Stomach (tissue), 8 donors: ENCODE measurements at regions not wholly inside any gene's neighbourhood (a gene's known extent, or its start where the extent isn't known, plus 50 kb on each side); places are given as distances from the start of the nearest gene placed in this dataset.

Experiments used
- DNase-seq, 2 donors: peaks; one replicate each; pipeline versions ENCODE4 v3.0.0 to v3.0.0-alpha.2; 2013 to 2019
- H3K27ac ChIP-seq, 5 donors: fragments of 200-600 bp in 4 of 5; sonication (generic) in 4 of 5; one replicate each; pipeline ENCODE4 v1.5.1; 2013 to 2019; ENCODE audit warnings: mild to moderate bottlenecking in 1 of 5, moderate library complexity in 1 of 5
- H3K27me3 ChIP-seq, 3 donors: fragments of 200-600 bp; sonication (generic); one replicate each; pipeline ENCODE4 v1.5.1; 2017 to 2019; ENCODE audit warnings: mixed run types in 1 of 3
- H3K36me3 ChIP-seq, 4 donors: fragments of 200-600 bp; sonication (generic); 1 replicate in 3 of 4; 2 replicates in 1 of 4; pipeline ENCODE4 v1.5.1; 2016 to 2019
- H3K4me1 ChIP-seq, 4 donors: fragments of 200-600 bp; sonication (generic); one replicate each; pipeline ENCODE4 v1.5.1; 2016 to 2019
- H3K4me3 ChIP-seq, 4 donors: fragments of 200-600 bp; sonication (generic) in 3 of 4; one replicate each; pipeline ENCODE4 v1.5.1; 2016 to 2019; ENCODE audit warnings: mild to moderate bottlenecking in 1 of 4
- H3K9me3 ChIP-seq, 4 donors: fragments of 200-600 bp; sonication (generic); one replicate each; pipeline ENCODE4 v1.5.1; 2016 to 2019
- EP300 ChIP-seq: sonication (generic); formaldehyde crosslinking; IDR thresholded peaks from one replicate; pipeline ENCODE4 v1.6.1; 2017; ENCODE audit warnings: antibody characterized with exemption
- POLR2A ChIP-seq, 4 donors: fragments of 450-650 bp; IDR thresholded peaks; one replicate each; pipeline ENCODE4 v1.6.1; 2016; ENCODE audit warnings: antibody characterized with exemption in 4 of 4, control low read depth in 2 of 4, mild to moderate bottlenecking in 1 of 4, moderate library complexity in 1 of 4
- POLR2AphosphoS5 ChIP-seq, 3 donors: sonication (generic); formaldehyde crosslinking; IDR thresholded peaks; one replicate each; pipeline ENCODE4 v1.6.1; 2016; ENCODE audit warnings: antibody characterized with exemption in 3 of 3
- WGBS, 5 donors: extraction: QIAGEN DNeasy Blood & Tissue Kit in 3 of 5; methylation state at CpG; one replicate each; pipeline versions ENCODE4 v1.1.5 to v1.1.7; 2013 to 2018; 5-methylcytosine and 5-hydroxymethylcytosine counted together
- intact Hi-C: fragments of 100-400 bp; cut with DNase I; formaldehyde crosslinking; loops from one replicate; pipeline ENCODE4 v1.15.1; 2023; ENCODE audit warnings: low total_unique reads
- TF ChIP-seq, protein P1 (sequence below), 7 experiments: fragments of 450-650 bp in 4 of 7; fragments of 200-600 bp in 3 of 7; sonication (generic) in 3 of 7; IDR thresholded peaks; one replicate each; pipeline ENCODE4 v1.5.1; 2016 to 2019; ENCODE audit warnings: antibody characterized with exemption in 7 of 7, control low read depth in 2 of 7, mild to moderate bottlenecking in 1 of 7
- donor health status: healthy with polysubstance abuse.
- donor health status: Bipolar disorder and iron deficiency.
- donor health status: healthy.

DNA sequence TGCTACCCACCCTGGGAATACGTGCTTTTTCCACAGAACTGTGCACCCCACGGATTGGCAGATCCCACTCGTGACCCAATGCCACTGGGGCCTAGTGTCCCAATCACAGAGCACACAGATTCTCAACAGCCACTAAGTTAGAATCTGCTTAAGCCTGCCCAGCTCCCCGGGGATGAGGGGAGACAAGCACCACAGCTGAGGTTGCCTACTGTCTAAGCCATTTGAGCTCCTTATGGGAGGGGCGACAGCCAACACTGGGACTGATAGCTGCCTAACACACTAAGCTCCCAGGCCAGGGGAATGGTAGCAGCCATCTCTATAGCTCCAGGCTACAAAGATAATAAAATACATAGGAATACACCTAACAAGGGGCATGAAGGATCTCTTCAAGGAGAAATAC, 93.5 kb upstream of the GUCY1A1 start:
- Histone ChIP-seq H3K27ac (no peak overlapping the region), H3K27me3 (no peaks in the 10 kb centered on the region), H3K9me3 (no peaks in the 10 kb centered on the region), H3K4me1 (no peaks in the 10 kb centered on the region), H3K4me3 (no peak overlapping the region), H3K36me3 (no peaks in the 10 kb centered on the region)
- no peak for DNase-seq
- TF ChIP-seq, protein P1, sequence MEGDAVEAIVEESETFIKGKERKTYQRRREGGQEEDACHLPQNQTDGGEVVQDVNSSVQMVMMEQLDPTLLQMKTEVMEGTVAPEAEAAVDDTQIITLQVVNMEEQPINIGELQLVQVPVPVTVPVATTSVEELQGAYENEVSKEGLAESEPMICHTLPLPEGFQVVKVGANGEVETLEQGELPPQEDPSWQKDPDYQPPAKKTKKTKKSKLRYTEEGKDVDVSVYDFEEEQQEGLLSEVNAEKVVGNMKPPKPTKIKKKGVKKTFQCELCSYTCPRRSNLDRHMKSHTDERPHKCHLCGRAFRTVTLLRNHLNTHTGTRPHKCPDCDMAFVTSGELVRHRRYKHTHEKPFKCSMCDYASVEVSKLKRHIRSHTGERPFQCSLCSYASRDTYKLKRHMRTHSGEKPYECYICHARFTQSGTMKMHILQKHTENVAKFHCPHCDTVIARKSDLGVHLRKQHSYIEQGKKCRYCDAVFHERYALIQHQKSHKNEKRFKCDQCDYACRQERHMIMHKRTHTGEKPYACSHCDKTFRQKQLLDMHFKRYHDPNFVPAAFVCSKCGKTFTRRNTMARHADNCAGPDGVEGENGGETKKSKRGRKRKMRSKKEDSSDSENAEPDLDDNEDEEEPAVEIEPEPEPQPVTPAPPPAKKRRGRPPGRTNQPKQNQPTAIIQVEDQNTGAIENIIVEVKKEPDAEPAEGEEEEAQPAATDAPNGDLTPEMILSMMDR (IDR thresholded peaks at IDR 0.05) = no peak
- TF ChIP-seq POLR2A (IDR thresholded peaks at IDR 0.05) (no peak), POLR2AphosphoS5 (IDR thresholded peaks at IDR 0.05) (no peak), EP300 (no peak)
- WGBS, 5 donors = 83 to 97% (median 87%) methylated on average over 5 of the region's 5 CpGs
- intact Hi-C loops = no loop called here

DNA sequence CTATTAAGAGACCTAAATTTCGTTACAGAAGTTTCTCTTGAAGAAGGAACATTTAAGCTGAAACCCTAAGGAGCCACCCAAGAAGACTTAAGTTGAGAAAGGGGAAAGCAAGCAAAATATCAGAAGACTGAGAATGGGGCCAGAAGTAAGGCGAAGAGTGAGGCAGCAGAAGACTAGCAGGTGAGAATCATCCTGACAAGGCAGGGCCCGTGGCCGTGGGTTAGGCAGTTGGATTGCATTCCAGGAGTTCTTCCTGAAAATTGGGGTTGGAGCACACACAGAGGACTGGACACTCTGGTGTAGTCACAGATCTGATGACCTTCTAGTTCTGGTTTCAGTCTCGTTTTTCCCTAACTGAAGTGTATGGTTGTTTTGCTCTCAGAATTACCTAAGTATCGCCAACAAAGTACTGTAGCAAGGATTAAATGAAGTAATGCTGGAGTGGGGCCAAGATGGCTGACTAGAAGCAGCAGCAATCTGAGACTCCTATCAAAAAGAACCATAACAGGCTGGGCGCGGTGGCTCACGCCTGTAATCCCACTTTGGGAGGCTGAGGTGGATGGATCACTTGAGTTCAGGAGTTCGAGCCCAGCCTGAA, 94.4 kb upstream of the GUCY1A1 start:
- no peaks in the 10 kb centered on the region for H3K4me1 ChIP-seq
- intact Hi-C loops = no loop called here
- H3K27me3 ChIP-seq = no peaks in the 10 kb centered on the region
- no peak overlapping the region for H3K27ac ChIP-seq
- H3K4me3 ChIP-seq = no peak overlapping the region
- no peaks in the 10 kb centered on the region for H3K36me3 ChIP-seq
- no peak for TF ChIP-seq POLR2AphosphoS5 (IDR thresholded peaks at IDR 0.05)
- TF ChIP-seq POLR2A (IDR thresholded peaks at IDR 0.05) = no peak
- TF ChIP-seq, protein P1 (IDR thresholded peaks at IDR 0.05) = no peak
- TF ChIP-seq EP300 = no peak
- WGBS, 5 donors = 80 to 89% (median 86%) methylated on average over 10 of the region's 10 CpGs
- DNase-seq = no peak
- H3K9me3 ChIP-seq = no peaks in the 10 kb centered on the region

DNA sequence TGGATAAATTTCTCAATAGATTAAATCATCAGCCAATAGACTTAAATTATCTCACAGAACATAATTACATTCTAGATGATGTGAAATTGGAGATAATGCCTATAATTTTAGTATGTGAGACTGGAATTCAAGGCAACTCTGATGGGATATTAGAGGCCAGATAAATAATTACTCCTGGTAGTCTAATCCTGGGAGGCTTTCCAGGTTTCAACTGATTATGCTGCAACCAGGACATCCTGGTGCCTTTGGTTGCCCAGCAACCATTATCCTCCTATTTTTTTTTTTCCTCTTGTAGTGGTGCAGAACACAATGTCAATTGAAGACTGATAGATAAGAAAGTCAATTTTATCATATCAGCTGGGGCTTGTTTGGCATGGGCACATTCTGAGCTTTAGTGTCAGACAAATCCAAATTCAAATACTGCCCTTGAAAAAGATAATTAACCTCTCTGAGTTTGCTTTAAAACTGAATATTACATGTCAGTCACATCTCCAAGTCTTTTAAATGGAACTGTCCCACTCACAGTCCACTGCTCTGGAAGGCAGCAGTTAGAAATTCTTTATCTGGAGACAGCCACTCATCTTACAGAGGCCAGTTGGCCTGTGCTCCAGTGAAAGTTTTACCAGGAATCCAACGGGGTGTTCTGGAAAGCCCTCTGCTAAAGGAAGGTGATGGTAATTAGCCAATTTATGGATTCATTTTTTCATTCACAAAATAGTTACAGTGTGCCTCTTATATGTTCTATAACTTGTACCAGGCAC, 95.3 kb upstream of the GUCY1A1 start:
- no peaks in the 10 kb centered on the region for H3K27me3 ChIP-seq
- H3K27ac ChIP-seq = no peak overlapping the region
- intact Hi-C loops = no loop called here
- peak in 1 of 2 donors; percentile 40 for DNase-seq
- no peaks in the 10 kb centered on the region for H3K4me1 ChIP-seq
- H3K36me3 ChIP-seq = no peaks in the 10 kb centered on the region
- TF ChIP-seq POLR2AphosphoS5 (IDR thresholded peaks at IDR 0.05) (no peak), POLR2A (IDR thresholded peaks at IDR 0.05) (no peak), EP300 (no peak)
- TF ChIP-seq, protein P1 (IDR thresholded peaks at IDR 0.05) = no peak
- no peak overlapping the region for H3K4me3 ChIP-seq
- H3K9me3 ChIP-seq = no peaks in the 10 kb centered on the region
- 21 to 44% (median 39%) methylated on average over 1 of the region's 1 CpG for WGBS, 5 donors

DNA sequence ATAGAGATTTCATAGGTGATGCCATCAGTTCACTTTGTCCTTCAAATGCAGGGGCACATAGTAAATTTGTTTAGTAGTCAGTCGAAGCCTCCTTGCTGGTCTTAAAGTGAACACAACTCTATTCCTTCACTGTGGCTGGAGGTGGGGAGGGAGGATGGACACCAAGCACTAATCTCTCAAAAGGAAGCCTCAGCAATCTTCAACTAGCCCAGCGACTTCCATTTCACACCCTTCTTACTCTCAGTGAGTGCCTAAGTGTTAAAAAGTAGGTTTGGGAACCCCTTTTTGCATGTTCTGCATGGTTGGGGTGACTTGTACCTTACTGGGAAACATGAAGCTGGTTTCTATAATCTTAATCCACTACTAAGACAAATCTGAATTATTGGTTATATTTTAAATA, 96.0 kb upstream of the GUCY1A1 start:
- intact Hi-C loops = no loop called here
- WGBS, 5 donors = 66 to 81% (median 67%) methylated on average over 2 of the region's 2 CpGs

More for the DNA sequence above, 96.0 kb upstream of the GUCY1A1 start:
- Histone ChIP-seq H3K27me3 (no peaks in the 10 kb centered on the region), H3K27ac (no peak overlapping the region), H3K4me3 (no peak overlapping the region), H3K4me1 (no peaks in the 10 kb centered on the region), H3K9me3 (no peaks in the 10 kb centered on the region), H3K36me3 (no peaks in the 10 kb centered on the region)
- TF ChIP-seq EP300 = no peak
- no peak for TF ChIP-seq POLR2A (IDR thresholded peaks at IDR 0.05)
- no peak for TF ChIP-seq POLR2AphosphoS5 (IDR thresholded peaks at IDR 0.05)
- TF ChIP-seq, protein P1 (IDR thresholded peaks at IDR 0.05) = no peak
- DNase-seq = no peak
